Parathyroid adenoma (tissue), 2 donors: ENCODE measurements at regions not wholly inside any gene's neighbourhood (a gene's known extent, or its start where the extent isn't known, plus 50 kb on each side); places are given as distances from the start of the nearest gene placed in this dataset.

Experiments used
- H2AFZ ChIP-seq: fragments of 300-600 bp; sonication (generic); one replicate; pipeline ENCODE4 v1.7.0; 2017; ENCODE audit warnings: antibody characterized with exemption, mild to moderate bottlenecking
- H3K27ac ChIP-seq: fragments of 300-600 bp; sonication (generic); one replicate; pipeline ENCODE4 v1.7.0; 2017
- H3K27me3 ChIP-seq: fragments of 300-600 bp; sonication (generic); one replicate; pipeline ENCODE4 v1.7.0; 2017; ENCODE audit warnings: low read length; ENCODE audit not compliant: control insufficient read depth, insufficient read depth
- H3K36me3 ChIP-seq: fragments of 300-600 bp; sonication (generic); one replicate; pipeline ENCODE4 v1.7.0; 2017; ENCODE audit warnings: low read length; ENCODE audit not compliant: control insufficient read depth, insufficient read depth
- H3K4me1 ChIP-seq: fragments of 300-600 bp; sonication (generic); one replicate; pipeline ENCODE4 v1.7.0; 2017; ENCODE audit warnings: control low read depth
- H3K4me2 ChIP-seq: fragments of 300-600 bp; sonication (generic); one replicate; pipeline ENCODE4 v1.7.0; 2017; ENCODE audit warnings: low read length
- H3K4me3 ChIP-seq: fragments of 300-600 bp; sonication (generic); one replicate; pipeline ENCODE4 v1.7.0; 2017; ENCODE audit warnings: low read depth, low read length
- H3K79me2 ChIP-seq: fragments of 300-600 bp; sonication (generic); one replicate; pipeline ENCODE4 v1.7.0; 2017; ENCODE audit warnings: control low read depth
- H3K9ac ChIP-seq: fragments of 300-600 bp; sonication (generic); one replicate; pipeline ENCODE4 v1.7.0; 2017; ENCODE audit warnings: mild to moderate bottlenecking
- H3K9me3 ChIP-seq: fragments of 300-600 bp; sonication (generic); one replicate; pipeline ENCODE4 v1.7.0; 2017; ENCODE audit warnings: low read length; ENCODE audit not compliant: control insufficient read depth
- TF ChIP-seq, protein P1 (sequence below): fragments of 300-600 bp; sonication (generic); IDR thresholded peaks from one replicate; pipeline ENCODE4 v1.7.0; 2017; ENCODE audit warnings: antibody characterized with exemption, mild to moderate bottlenecking
- donor health status: primary hyperparathyroidism.

- Histone ChIP-seq H3K4me1 (no peaks in the 10 kb centered on the region), H3K4me2 (no peak overlapping the region), H3K9ac (no peak overlapping the region), H3K27ac (no peak overlapping the region), H3K79me2 (no peaks in the 10 kb centered on the region), H3K9me3 (no peaks in the 10 kb centered on the region), H2AFZ (no peak overlapping the region), H3K36me3 (no peaks in the 10 kb centered on the region), H3K4me3 (no peak overlapping the region), H3K27me3 (no peaks in the 10 kb centered on the region)
- TF ChIP-seq, protein P1, sequence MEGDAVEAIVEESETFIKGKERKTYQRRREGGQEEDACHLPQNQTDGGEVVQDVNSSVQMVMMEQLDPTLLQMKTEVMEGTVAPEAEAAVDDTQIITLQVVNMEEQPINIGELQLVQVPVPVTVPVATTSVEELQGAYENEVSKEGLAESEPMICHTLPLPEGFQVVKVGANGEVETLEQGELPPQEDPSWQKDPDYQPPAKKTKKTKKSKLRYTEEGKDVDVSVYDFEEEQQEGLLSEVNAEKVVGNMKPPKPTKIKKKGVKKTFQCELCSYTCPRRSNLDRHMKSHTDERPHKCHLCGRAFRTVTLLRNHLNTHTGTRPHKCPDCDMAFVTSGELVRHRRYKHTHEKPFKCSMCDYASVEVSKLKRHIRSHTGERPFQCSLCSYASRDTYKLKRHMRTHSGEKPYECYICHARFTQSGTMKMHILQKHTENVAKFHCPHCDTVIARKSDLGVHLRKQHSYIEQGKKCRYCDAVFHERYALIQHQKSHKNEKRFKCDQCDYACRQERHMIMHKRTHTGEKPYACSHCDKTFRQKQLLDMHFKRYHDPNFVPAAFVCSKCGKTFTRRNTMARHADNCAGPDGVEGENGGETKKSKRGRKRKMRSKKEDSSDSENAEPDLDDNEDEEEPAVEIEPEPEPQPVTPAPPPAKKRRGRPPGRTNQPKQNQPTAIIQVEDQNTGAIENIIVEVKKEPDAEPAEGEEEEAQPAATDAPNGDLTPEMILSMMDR = no peak
Observed at GRCh38 chr1:10911490-10912166, 100.8 kb upstream of the TARDBP start.

GRCh38 chr1:10912441-10912840 is 100.0 kb upstream of the TARDBP start:
- Histone ChIP-seq H3K4me1 (no peaks in the 10 kb centered on the region), H3K9ac (no peak overlapping the region), H3K79me2 (no peaks in the 10 kb centered on the region), H3K27ac (no peak overlapping the region), H3K36me3 (no peaks in the 10 kb centered on the region), H3K9me3 (no peaks in the 10 kb centered on the region), H2AFZ (no peak overlapping the region), H3K4me3 (no peak overlapping the region), H3K27me3 (no peaks in the 10 kb centered on the region), H3K4me2 (no peak overlapping the region)
- TF ChIP-seq, protein P1 = no peak

- no peak overlapping the region for H3K27ac ChIP-seq
- H3K4me1 ChIP-seq = no peaks in the 10 kb centered on the region
- H3K36me3 ChIP-seq = no peaks in the 10 kb centered on the region
- no peaks in the 10 kb centered on the region for H3K79me2 ChIP-seq
- no peaks in the 10 kb centered on the region for H3K27me3 ChIP-seq
- no peak overlapping the region for H2AFZ ChIP-seq
- H3K9ac ChIP-seq = no peak overlapping the region
- H3K9me3 ChIP-seq = no peaks in the 10 kb centered on the region
- H3K4me2 ChIP-seq = no peak overlapping the region
- TF ChIP-seq, protein P1 = no peak
- no peak overlapping the region for H3K4me3 ChIP-seq
Observed at GRCh38 chr1:10914056-10914455, 98.4 kb upstream of the TARDBP start.

GRCh38 chr1:10915594-10915993 is 96.9 kb upstream of the TARDBP start:
- Histone ChIP-seq H2AFZ (no peak overlapping the region), H3K4me1 (no peaks in the 10 kb centered on the region), H3K79me2 (no peaks in the 10 kb centered on the region), H3K27me3 (no peaks in the 10 kb centered on the region), H3K9ac (no peak overlapping the region), H3K27ac (no peak overlapping the region), H3K36me3 (no peaks in the 10 kb centered on the region), H3K4me2 (no peak overlapping the region), H3K4me3 (no peak overlapping the region), H3K9me3 (no peaks in the 10 kb centered on the region)
- TF ChIP-seq, protein P1 = no peak

- Histone ChIP-seq H3K27ac (no peak overlapping the region), H2AFZ (no peak overlapping the region), H3K36me3 (no peaks in the 10 kb centered on the region), H3K9me3 (no peaks in the 10 kb centered on the region), H3K27me3 (no peaks in the 10 kb centered on the region), H3K4me2 (no peak overlapping the region), H3K79me2 (no peaks in the 10 kb centered on the region), H3K4me1 (no peaks in the 10 kb centered on the region), H3K4me3 (no peak overlapping the region), H3K9ac (no peak overlapping the region)
- TF ChIP-seq, protein P1 = no peak
Observed at GRCh38 chr1:10916311-10916710, 96.1 kb upstream of the TARDBP start.
